ENCODE measurements at regions not wholly inside any gene's neighbourhood (a gene's known extent, or its start where the extent isn't known, plus 50 kb on each side); places are given as distances from the start of the nearest gene placed in this dataset.

DNA sequence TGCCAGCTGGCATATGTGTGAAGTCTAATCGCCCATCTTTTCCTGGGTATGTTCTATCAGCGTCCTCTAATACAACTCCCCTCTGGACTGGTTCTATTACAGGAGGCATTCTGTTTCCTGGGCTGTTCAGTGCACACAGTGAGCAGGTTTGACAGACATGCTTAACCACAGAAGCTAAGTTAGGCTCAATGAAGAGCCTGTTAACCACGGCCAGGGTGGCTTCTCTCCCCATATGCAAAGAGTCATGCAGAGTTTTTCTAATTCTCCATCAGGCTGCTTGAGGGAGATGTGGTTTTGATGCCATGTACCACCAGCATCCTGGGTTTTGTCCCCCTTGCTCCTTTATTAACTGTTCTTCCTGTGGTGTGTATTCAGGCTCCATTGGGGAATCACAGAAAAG, 57.2 kb upstream of the ALOX12 start (continued):
- TF ChIP-seq ZNF121 (CRISPR knock-in tag; IDR thresholded peaks at IDR 0.05), result no peak
- TF ChIP-seq, protein P1, sequence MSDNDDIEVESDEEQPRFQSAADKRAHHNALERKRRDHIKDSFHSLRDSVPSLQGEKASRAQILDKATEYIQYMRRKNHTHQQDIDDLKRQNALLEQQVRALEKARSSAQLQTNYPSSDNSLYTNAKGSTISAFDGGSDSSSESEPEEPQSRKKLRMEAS (CRISPR knock-in tag; IDR thresholded peaks at IDR 0.05), result no peak
- TF ChIP-seq MYBL2 (CRISPR knock-in tag; IDR thresholded peaks at IDR 0.05), result no peak

DNA sequence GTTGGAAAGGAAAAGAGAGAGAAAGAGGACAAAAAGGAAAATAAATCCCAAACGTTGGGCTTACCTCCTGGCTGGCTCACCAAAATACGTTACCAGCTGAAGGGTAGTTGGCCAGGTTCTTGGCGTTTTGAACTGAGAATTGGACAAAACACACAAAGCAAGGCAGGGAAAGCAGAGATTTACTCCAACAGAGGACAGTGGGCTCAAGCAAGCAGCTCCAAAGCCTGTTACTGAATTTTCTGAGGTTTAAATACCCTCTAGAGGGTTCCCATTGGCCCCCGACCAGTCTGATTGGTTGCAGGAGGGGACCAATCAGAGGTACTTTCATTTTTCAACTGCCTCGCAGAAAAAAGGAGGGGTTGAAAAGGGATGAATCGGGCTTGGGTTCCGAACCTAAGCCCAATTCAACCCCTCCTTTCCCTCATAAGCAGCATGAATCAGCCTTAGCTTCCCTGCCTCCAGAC, 55.6 kb upstream of the ALOX12 start:
- peaks cover 7% of the 10 kb centered on the region; the same call in 1 of the 2 replicates for H3K9me3 Mint-ChIP-seq
- no peak for ATAC-seq
- POLR2A ChIA-PET, result no interaction called here
- CTCF ChIA-PET, result interaction anchor here (0.7 to 1.0 kb wide), 2 partner anchors 18 to 29 kb away, joined by 4 read pairs; no protein-coding TSS in a partner anchor
- H3K4me3 Mint-ChIP-seq, result no peak overlapping the region
- no peak overlapping the region for H3K27ac Mint-ChIP-seq
- H3K27me3 Mint-ChIP-seq (ENCODE audit: low read depth), result peaks cover 9% of the 10 kb centered on the region
- H3K36me3 Mint-ChIP-seq, result no peaks in the 10 kb centered on the region
- no peak for DNase-seq (ENCODE audit: low spot score)
- H3K4me1 Mint-ChIP-seq, result peaks cover 9% of the 10 kb centered on the region
- TF ChIP-seq GABPB1 (CRISPR knock-in tag; IDR thresholded peaks at IDR 0.05) (no peak), ZNF317 (CRISPR knock-in tag; IDR thresholded peaks at IDR 0.05; ENCODE audit: borderline replicate concordance, low read depth) (no peak), NFE2L1 (CRISPR knock-in tag; IDR thresholded peaks at IDR 0.05) (no peak), GTF2I (CRISPR knock-in tag; conservative IDR thresholded peaks at IDR 0.05) (no peak), MXD4 (CRISPR knock-in tag; IDR thresholded peaks at IDR 0.05; ENCODE audit: borderline replicate concordance) (no peak), RELA (CRISPR knock-in tag; IDR thresholded peaks at IDR 0.05; ENCODE audit: borderline replicate concordance) (no peak), FOXK1 (CRISPR knock-in tag; IDR thresholded peaks at IDR 0.05) (no peak), SOX15 (CRISPR knock-in tag; IDR thresholded peaks at IDR 0.05) (no peak), TCF7 (CRISPR knock-in tag; IDR thresholded peaks at IDR 0.05; ENCODE audit: low read depth) (no peak)
- TF ChIP-seq, protein P2, sequence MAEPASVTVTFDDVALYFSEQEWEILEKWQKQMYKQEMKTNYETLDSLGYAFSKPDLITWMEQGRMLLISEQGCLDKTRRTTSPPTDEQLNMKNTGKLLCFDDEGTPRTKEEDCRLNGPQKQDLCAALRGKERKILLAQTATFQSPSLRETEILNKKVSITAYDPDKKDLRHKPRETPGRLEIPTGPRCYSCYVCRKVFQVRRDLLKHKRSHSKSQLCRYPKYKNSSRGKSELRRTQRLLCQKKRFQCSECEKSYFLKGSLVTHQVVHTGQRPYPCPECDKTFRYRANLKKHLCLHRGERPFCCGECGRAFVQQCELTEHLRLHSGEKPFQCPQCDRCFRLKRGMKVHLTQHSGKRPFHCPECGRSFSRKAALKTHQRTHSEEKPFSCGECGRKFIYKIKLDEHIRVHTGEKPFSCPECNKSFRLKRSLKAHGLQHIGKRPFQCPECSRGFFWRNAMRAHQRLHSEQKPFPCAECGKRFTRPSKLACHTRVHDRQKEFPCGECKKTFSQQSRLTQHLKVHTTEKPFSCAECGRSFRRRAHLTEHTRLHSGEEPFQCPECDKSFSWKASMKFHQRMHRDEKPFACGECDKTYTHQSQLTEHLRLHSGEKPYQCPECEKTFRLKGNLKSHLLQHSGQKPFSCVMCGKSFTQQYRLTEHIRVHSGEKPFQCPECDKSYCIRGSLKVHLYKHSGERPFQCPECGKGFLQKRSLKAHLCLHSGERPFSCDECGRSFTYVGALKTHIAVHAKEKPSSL (CRISPR knock-in tag; conservative IDR thresholded peaks at IDR 0.05), result no peak
- TF ChIP-seq, protein P3, sequence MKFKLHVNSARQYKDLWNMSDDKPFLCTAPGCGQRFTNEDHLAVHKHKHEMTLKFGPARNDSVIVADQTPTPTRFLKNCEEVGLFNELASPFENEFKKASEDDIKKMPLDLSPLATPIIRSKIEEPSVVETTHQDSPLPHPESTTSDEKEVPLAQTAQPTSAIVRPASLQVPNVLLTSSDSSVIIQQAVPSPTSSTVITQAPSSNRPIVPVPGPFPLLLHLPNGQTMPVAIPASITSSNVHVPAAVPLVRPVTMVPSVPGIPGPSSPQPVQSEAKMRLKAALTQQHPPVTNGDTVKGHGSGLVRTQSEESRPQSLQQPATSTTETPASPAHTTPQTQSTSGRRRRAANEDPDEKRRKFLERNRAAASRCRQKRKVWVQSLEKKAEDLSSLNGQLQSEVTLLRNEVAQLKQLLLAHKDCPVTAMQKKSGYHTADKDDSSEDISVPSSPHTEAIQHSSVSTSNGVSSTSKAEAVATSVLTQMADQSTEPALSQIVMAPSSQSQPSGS (CRISPR knock-in tag; IDR thresholded peaks at IDR 0.05; ENCODE audit: borderline replicate concordance, low read depth), result no peak
- TF ChIP-seq, protein P4, sequence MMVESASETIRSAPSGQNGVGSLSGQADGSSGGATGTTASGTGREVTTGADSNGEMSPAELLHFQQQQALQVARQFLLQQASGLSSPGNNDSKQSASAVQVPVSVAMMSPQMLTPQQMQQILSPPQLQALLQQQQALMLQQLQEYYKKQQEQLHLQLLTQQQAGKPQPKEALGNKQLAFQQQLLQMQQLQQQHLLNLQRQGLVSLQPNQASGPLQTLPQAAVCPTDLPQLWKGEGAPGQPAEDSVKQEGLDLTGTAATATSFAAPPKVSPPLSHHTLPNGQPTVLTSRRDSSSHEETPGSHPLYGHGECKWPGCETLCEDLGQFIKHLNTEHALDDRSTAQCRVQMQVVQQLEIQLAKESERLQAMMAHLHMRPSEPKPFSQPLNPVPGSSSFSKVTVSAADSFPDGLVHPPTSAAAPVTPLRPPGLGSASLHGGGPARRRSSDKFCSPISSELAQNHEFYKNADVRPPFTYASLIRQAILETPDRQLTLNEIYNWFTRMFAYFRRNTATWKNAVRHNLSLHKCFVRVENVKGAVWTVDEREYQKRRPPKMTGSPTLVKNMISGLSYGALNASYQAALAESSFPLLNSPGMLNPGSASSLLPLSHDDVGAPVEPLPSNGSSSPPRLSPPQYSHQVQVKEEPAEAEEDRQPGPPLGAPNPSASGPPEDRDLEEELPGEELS (CRISPR knock-in tag; IDR thresholded peaks at IDR 0.05), result no peak
- TF ChIP-seq, protein P5, sequence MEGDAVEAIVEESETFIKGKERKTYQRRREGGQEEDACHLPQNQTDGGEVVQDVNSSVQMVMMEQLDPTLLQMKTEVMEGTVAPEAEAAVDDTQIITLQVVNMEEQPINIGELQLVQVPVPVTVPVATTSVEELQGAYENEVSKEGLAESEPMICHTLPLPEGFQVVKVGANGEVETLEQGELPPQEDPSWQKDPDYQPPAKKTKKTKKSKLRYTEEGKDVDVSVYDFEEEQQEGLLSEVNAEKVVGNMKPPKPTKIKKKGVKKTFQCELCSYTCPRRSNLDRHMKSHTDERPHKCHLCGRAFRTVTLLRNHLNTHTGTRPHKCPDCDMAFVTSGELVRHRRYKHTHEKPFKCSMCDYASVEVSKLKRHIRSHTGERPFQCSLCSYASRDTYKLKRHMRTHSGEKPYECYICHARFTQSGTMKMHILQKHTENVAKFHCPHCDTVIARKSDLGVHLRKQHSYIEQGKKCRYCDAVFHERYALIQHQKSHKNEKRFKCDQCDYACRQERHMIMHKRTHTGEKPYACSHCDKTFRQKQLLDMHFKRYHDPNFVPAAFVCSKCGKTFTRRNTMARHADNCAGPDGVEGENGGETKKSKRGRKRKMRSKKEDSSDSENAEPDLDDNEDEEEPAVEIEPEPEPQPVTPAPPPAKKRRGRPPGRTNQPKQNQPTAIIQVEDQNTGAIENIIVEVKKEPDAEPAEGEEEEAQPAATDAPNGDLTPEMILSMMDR (IDR thresholded peaks at IDR 0.05), result no peak
- TF ChIP-seq, protein P6, sequence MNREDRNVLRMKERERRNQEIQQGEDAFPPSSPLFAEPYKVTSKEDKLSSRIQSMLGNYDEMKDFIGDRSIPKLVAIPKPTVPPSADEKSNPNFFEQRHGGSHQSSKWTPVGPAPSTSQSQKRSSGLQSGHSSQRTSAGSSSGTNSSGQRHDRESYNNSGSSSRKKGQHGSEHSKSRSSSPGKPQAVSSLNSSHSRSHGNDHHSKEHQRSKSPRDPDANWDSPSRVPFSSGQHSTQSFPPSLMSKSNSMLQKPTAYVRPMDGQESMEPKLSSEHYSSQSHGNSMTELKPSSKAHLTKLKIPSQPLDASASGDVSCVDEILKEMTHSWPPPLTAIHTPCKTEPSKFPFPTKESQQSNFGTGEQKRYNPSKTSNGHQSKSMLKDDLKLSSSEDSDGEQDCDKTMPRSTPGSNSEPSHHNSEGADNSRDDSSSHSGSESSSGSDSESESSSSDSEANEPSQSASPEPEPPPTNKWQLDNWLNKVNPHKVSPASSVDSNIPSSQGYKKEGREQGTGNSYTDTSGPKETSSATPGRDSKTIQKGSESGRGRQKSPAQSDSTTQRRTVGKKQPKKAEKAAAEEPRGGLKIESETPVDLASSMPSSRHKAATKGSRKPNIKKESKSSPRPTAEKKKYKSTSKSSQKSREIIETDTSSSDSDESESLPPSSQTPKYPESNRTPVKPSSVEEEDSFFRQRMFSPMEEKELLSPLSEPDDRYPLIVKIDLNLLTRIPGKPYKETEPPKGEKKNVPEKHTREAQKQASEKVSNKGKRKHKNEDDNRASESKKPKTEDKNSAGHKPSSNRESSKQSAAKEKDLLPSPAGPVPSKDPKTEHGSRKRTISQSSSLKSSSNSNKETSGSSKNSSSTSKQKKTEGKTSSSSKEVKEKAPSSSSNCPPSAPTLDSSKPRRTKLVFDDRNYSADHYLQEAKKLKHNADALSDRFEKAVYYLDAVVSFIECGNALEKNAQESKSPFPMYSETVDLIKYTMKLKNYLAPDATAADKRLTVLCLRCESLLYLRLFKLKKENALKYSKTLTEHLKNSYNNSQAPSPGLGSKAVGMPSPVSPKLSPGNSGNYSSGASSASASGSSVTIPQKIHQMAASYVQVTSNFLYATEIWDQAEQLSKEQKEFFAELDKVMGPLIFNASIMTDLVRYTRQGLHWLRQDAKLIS (CRISPR knock-in tag; IDR thresholded peaks at IDR 0.05; ENCODE audit: borderline replicate concordance), result no peak
- TF ChIP-seq, protein P7, sequence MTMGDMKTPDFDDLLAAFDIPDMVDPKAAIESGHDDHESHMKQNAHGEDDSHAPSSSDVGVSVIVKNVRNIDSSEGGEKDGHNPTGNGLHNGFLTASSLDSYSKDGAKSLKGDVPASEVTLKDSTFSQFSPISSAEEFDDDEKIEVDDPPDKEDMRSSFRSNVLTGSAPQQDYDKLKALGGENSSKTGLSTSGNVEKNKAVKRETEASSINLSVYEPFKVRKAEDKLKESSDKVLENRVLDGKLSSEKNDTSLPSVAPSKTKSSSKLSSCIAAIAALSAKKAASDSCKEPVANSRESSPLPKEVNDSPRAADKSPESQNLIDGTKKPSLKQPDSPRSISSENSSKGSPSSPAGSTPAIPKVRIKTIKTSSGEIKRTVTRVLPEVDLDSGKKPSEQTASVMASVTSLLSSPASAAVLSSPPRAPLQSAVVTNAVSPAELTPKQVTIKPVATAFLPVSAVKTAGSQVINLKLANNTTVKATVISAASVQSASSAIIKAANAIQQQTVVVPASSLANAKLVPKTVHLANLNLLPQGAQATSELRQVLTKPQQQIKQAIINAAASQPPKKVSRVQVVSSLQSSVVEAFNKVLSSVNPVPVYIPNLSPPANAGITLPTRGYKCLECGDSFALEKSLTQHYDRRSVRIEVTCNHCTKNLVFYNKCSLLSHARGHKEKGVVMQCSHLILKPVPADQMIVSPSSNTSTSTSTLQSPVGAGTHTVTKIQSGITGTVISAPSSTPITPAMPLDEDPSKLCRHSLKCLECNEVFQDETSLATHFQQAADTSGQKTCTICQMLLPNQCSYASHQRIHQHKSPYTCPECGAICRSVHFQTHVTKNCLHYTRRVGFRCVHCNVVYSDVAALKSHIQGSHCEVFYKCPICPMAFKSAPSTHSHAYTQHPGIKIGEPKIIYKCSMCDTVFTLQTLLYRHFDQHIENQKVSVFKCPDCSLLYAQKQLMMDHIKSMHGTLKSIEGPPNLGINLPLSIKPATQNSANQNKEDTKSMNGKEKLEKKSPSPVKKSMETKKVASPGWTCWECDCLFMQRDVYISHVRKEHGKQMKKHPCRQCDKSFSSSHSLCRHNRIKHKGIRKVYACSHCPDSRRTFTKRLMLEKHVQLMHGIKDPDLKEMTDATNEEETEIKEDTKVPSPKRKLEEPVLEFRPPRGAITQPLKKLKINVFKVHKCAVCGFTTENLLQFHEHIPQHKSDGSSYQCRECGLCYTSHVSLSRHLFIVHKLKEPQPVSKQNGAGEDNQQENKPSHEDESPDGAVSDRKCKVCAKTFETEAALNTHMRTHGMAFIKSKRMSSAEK (CRISPR knock-in tag; IDR thresholded peaks at IDR 0.05; ENCODE audit: borderline replicate concordance), result no peak
- TF ChIP-seq, protein P8, sequence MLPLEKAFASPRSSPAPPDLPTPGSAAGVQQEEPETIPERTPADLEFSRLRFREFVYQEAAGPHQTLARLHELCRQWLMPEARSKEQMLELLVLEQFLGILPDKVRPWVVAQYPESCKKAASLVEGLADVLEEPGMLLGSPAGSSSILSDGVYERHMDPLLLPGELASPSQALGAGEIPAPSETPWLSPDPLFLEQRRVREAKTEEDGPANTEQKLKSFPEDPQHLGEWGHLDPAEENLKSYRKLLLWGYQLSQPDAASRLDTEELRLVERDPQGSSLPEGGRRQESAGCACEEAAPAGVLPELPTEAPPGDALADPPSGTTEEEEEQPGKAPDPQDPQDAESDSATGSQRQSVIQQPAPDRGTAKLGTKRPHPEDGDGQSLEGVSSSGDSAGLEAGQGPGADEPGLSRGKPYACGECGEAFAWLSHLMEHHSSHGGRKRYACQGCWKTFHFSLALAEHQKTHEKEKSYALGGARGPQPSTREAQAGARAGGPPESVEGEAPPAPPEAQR (CRISPR knock-in tag; IDR thresholded peaks at IDR 0.05), result no peak
